A673 (cell line): ENCODE measurements at regions not wholly inside any gene's neighbourhood (a gene's known extent, or its start where the extent isn't known, plus 50 kb on each side); places are given as distances from the start of the nearest gene placed in this dataset.

ENCODE experiments used
- EZH2 ChIP-seq: fragments of 200-600 bp; sonication (generic); IDR thresholded peaks from 2 replicates; pipeline ENCODE4 v1.6.1; 2017; ENCODE audit warnings: borderline replicate concordance, low read depth, mild to moderate bottlenecking, mixed read lengths, antibody characterized with exemption, low read length; ENCODE audit not compliant: poor library complexity, severe bottlenecking
- TF ChIP-seq, protein P1 (sequence below): fragments of 300-800, 200-600 bp; sonication (generic); conservative IDR thresholded peaks from 2 replicates; pipeline ENCODE4 v1.5.1; 2017; ENCODE audit warnings: low read depth, mild to moderate bottlenecking, antibody characterized with exemption, low read length, moderate library complexity, mixed read lengths

DNA sequence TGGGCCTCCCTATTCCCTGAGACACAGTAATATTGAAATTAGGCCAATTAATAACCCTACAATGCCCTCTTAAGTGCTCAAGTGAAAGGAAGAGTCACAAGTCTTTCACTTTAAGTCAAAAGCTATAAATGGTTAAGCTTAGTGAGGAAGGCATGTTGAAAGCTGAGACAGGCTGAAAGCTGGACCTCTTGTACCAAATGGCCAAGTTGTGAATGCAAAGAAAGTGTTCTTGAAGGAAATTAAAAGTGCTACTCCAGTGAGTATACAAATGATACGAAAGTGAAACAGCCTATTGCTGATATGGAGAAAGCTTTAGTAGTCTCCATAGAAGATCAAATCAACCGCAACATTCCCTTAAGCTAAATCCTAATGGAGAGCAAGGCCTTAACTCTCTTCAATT, 140.8 kb downstream of the PTCSC3 start:
- TF ChIP-seq, protein P1, sequence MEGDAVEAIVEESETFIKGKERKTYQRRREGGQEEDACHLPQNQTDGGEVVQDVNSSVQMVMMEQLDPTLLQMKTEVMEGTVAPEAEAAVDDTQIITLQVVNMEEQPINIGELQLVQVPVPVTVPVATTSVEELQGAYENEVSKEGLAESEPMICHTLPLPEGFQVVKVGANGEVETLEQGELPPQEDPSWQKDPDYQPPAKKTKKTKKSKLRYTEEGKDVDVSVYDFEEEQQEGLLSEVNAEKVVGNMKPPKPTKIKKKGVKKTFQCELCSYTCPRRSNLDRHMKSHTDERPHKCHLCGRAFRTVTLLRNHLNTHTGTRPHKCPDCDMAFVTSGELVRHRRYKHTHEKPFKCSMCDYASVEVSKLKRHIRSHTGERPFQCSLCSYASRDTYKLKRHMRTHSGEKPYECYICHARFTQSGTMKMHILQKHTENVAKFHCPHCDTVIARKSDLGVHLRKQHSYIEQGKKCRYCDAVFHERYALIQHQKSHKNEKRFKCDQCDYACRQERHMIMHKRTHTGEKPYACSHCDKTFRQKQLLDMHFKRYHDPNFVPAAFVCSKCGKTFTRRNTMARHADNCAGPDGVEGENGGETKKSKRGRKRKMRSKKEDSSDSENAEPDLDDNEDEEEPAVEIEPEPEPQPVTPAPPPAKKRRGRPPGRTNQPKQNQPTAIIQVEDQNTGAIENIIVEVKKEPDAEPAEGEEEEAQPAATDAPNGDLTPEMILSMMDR, result no peak
- TF ChIP-seq EZH2, result no peak
